ENCODE measurements at regions not wholly inside any gene's neighbourhood (a gene's known extent, or its start where the extent isn't known, plus 50 kb on each side); places are given as distances from the start of the nearest gene placed in this dataset.

GRCh38 chr12:41706376-41706775, 438.3 kb downstream of the GXYLT1 start:
- Histone ChIP-seq H3K4me1 (replicated peaks) (no peaks in the 10 kb centered on the region), H3K4me3 (no peak overlapping the region), H3K36me3 (no peaks in the 10 kb centered on the region), H3K9me3 (no peaks in the 10 kb centered on the region), H3K27ac (no peak overlapping the region), H3K27me3 (replicated peaks; ENCODE audit: insufficient read depth) (no peaks in the 10 kb centered on the region)
- no peak for DNase-seq (ENCODE audit: low spot score)
- intact Hi-C loops (cut with DNase I) = no loop called here
- TF ChIP-seq POLR2AphosphoS5 (IDR thresholded peaks at IDR 0.05) (no peak), POLR2A (IDR thresholded peaks at IDR 0.05) (no peak), CTCF (IDR thresholded peaks at IDR 0.05) (no peak)
- WGBS = 90% methylated on average over 1 of the region's 1 CpG

- H3K4me3 ChIP-seq = no peak overlapping the region
- H3K36me3 ChIP-seq = no peaks in the 10 kb centered on the region
- H3K27ac ChIP-seq = no peak overlapping the region
- DNase-seq (ENCODE audit: low spot score) = no peak
- no peaks in the 10 kb centered on the region for H3K27me3 ChIP-seq (replicated peaks; ENCODE audit: insufficient read depth)
- intact Hi-C loops (cut with DNase I) = no loop called here
- H3K4me1 ChIP-seq (replicated peaks) = no peaks in the 10 kb centered on the region
- H3K9me3 ChIP-seq = no peaks in the 10 kb centered on the region
- TF ChIP-seq CTCF (IDR thresholded peaks at IDR 0.05) (no peak), POLR2AphosphoS5 (IDR thresholded peaks at IDR 0.05) (no peak), POLR2A (IDR thresholded peaks at IDR 0.05) (no peak)
- WGBS = 35% methylated on average over 2 of the region's 2 CpGs
Observed at GRCh38 chr12:41701943-41702601, 442.6 kb downstream of the GXYLT1 start.

DNA sequence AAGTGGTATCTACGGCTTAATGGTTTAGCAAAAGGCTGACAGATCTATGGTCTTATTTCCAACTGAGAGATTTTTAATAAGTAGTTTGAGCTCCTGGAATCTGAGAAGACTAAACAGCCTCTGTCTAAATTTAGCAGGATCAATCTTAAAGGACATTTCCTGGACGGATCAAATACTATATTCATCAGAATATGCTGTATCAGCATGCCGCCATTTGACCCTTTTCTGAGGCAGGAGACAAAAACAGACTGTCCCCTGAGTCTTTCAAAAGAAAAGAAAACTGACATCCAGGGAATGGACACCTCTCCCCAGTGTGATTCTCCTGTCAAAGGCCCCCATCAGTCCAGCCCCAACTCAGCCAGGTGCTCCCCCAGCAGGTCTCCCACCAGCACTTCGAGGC, 443.7 kb downstream of the GXYLT1 start:
- Histone ChIP-seq H3K4me1 (replicated peaks) (no peaks in the 10 kb centered on the region), H3K36me3 (no peaks in the 10 kb centered on the region), H3K27ac (no peak overlapping the region), H3K4me3 (no peak overlapping the region), H3K27me3 (replicated peaks; ENCODE audit: insufficient read depth) (no peaks in the 10 kb centered on the region), H3K9me3 (no peaks in the 10 kb centered on the region)
- intact Hi-C loops (cut with DNase I) = no loop called here
- 81% methylated on average over 4 of the region's 4 CpGs for WGBS
- DNase-seq (ENCODE audit: low spot score) = no peak
- TF ChIP-seq POLR2AphosphoS5 (IDR thresholded peaks at IDR 0.05) (no peak), CTCF (IDR thresholded peaks at IDR 0.05) (no peak), POLR2A (IDR thresholded peaks at IDR 0.05) (no peak)

- H3K27ac ChIP-seq = no peak overlapping the region
- H3K4me1 ChIP-seq (replicated peaks) = no peaks in the 10 kb centered on the region
- DNase-seq (ENCODE audit: low spot score) = no peak
- 83% methylated on average over 3 of the region's 3 CpGs for WGBS
- no peak for TF ChIP-seq POLR2A (IDR thresholded peaks at IDR 0.05)
- no peak overlapping the region for H3K4me3 ChIP-seq
- intact Hi-C loops (cut with DNase I) = no loop called here
- no peaks in the 10 kb centered on the region for H3K9me3 ChIP-seq
- no peaks in the 10 kb centered on the region for H3K27me3 ChIP-seq (replicated peaks; ENCODE audit: insufficient read depth)
- no peaks in the 10 kb centered on the region for H3K36me3 ChIP-seq
Observed at GRCh38 chr12:41699658-41700057, 445.0 kb downstream of the GXYLT1 start.

DNA sequence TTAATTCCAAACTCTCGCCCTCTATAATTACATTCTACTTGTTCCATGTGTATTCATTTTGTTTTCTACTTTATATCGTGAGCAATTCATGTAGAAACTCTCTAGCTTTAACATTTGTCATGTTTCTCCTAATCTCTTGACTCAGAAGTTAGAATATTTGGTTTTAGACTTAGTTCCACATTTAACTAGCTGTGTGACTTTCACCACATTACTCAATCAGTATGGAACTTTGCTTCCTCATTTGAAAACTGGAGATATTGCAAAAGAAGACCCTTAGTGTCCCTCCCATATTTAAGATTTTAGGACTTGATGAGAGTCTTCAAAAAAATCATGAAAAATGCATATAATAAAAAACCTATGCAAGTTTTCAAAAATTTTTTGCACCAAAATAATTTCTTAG, 447.5 kb downstream of the GXYLT1 start:
- TF ChIP-seq POLR2AphosphoS5 (IDR thresholded peaks at IDR 0.05) (no peak), POLR2A (IDR thresholded peaks at IDR 0.05) (no peak), CTCF (IDR thresholded peaks at IDR 0.05) (no peak)
- 80% methylated on average over 2 of the region's 2 CpGs for WGBS
- Histone ChIP-seq H3K4me1 (replicated peaks) (no peaks in the 10 kb centered on the region), H3K27ac (no peak overlapping the region), H3K4me3 (no peak overlapping the region), H3K9me3 (no peaks in the 10 kb centered on the region), H3K27me3 (replicated peaks; ENCODE audit: insufficient read depth) (no peaks in the 10 kb centered on the region), H3K36me3 (no peaks in the 10 kb centered on the region)
- intact Hi-C loops (cut with DNase I) = no loop called here
- no peak for DNase-seq (ENCODE audit: low spot score)
